HG02981 (cell line): ENCODE measurements at regions not wholly inside any gene's neighbourhood (a gene's known extent, or its start where the extent isn't known, plus 50 kb on each side); places are given as distances from the start of the nearest gene placed in this dataset.
"Not testable (repeated sequence)": the region's sequence is repeated elsewhere in the genome, so short reads cannot be mapped to it uniquely, and the experiment has no call there.

Source experiments
- ATAC-seq: cut with Tn5 transposase; IDR thresholded peaks from one replicate; pipeline ENCODE4 v1.9.1; 2021; ENCODE audit warnings: mild to moderate bottlenecking, moderate library complexity; ENCODE audit not compliant: unreplicated experiment

GRCh38 chr7:104264285-104264684 lies 56.5 kb upstream of the ORC5 start:
- no peak for ATAC-seq

DNA sequence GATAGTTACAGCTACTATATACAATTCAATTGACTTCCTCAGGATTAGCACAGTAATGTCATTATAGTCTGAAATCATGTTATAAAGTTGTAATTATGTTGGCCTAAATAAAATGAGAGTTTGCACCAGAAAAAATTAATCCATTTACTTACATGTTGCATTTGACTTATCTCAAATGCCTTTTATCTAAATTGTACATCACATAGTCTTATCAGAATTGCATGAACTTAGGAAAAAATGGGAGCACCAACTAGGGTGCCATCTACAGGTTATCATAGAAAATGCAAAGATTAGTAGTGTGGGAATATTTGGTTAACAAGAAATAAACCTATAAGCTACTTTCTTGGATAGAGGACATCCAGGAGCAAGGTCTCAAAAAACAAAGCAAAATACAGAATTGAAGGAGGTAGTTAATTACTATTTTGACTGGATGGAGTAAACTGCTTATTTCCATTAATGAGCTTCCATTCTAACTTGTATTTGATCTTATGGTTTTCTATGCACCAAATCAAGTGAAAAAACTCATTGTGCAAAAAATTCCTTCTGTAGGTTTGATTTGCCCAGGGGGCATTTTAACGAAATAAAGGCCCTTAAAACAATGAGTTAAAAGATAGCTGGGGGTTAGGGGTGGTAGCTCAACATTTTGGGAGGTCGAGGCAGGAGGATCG lies 60.0 kb upstream of the ORC5 start:
- no peak for ATAC-seq

GRCh38 chr7:104271948-104272347 lies 56.5 kb upstream of the LHFPL3 start:
- ATAC-seq, result no peak

DNA sequence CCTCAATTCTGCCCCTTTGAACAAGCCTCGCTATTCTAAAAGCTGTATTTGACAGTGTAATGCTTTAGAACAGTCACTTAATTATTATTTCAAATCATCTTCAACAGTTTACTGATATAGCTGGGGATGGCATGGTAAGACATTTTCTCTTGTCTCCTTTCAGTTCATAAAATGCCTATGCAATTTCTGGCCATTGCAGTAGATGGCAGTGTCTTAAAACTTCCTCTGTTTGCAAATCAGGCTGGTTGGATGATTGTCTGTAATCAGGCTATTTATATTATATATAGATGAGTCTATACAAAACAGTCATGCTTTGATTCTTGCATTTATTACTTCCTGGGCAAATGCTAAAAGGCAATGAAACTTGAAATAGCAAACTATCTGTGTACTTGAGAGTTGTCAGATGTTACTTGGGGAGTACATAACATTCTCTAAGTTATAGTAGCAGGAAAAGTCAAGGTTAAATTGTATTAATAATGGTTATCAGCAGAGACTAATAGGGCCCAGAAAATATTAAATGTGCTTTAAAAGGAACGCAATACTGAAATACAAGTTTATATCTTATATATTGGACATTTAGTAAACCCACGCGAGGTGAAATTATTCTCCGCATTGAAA lies 55.5 kb upstream of the LHFPL3 start:
- peak; percentile 73 for ATAC-seq

- no peak for ATAC-seq
These were observed 52.5 kb upstream of the LHFPL3 start for GRCh38 chr7:104275900-104276299.

GRCh38 chr7:104276730-104277129 lies 51.7 kb upstream of the LHFPL3 start:
- not testable (repeated sequence) for ATAC-seq
